Glutamatergic neuron (in vitro differentiated cells): ENCODE measurements at regions not wholly inside any gene's neighbourhood (a gene's known extent, or its start where the extent isn't known, plus 50 kb on each side); places are given as distances from the start of the nearest gene placed in this dataset.

Experiments
- DNase-seq: peaks from one replicate; pipeline ENCODE4 v3.0.0; 2022
- H3K27ac Mint-ChIP-seq: one replicate; pipeline ENCODE4 v1.8.0; 2020; ENCODE audit warnings: mild to moderate bottlenecking, mixed read lengths, inconsistent platforms; ENCODE audit not compliant: unreplicated experiment
- H3K27me3 Mint-ChIP-seq: one replicate; pipeline ENCODE4 v1.8.0; 2020; ENCODE audit warnings: mild to moderate bottlenecking, moderate library complexity, mixed read lengths, inconsistent platforms; ENCODE audit not compliant: unreplicated experiment
- H3K36me3 Mint-ChIP-seq: one replicate; pipeline ENCODE4 v1.8.0; 2020; ENCODE audit warnings: mild to moderate bottlenecking, mixed read lengths, inconsistent platforms; ENCODE audit not compliant: unreplicated experiment
- H3K4me1 Mint-ChIP-seq: one replicate; pipeline ENCODE4 v1.8.0; 2020; ENCODE audit warnings: mild to moderate bottlenecking, low read depth, mixed read lengths, inconsistent platforms; ENCODE audit not compliant: unreplicated experiment
- H3K4me3 Mint-ChIP-seq: one replicate; pipeline ENCODE4 v1.8.0; 2020; ENCODE audit warnings: mild to moderate bottlenecking, mixed read lengths, inconsistent platforms; ENCODE audit not compliant: unreplicated experiment
- H3K9me3 Mint-ChIP-seq: one replicate; pipeline ENCODE4 v1.8.0; 2020; ENCODE audit warnings: mild to moderate bottlenecking, moderate library complexity, mixed read lengths, inconsistent platforms; ENCODE audit not compliant: unreplicated experiment
- TF ChIP-seq, protein P1 (sequence below): fragments of 200-600 bp; sonication (generic); IDR thresholded peaks from one replicate; pipeline ENCODE4 v1.5.0; 2021; ENCODE audit not compliant: partially characterized antibody, unreplicated experiment

GRCh38 chr10:63751836-63752235, 230.6 kb downstream of the REEP3 start:
- H3K36me3 Mint-ChIP-seq, result no peaks in the 10 kb centered on the region
- no peak for DNase-seq
- TF ChIP-seq, protein P1, sequence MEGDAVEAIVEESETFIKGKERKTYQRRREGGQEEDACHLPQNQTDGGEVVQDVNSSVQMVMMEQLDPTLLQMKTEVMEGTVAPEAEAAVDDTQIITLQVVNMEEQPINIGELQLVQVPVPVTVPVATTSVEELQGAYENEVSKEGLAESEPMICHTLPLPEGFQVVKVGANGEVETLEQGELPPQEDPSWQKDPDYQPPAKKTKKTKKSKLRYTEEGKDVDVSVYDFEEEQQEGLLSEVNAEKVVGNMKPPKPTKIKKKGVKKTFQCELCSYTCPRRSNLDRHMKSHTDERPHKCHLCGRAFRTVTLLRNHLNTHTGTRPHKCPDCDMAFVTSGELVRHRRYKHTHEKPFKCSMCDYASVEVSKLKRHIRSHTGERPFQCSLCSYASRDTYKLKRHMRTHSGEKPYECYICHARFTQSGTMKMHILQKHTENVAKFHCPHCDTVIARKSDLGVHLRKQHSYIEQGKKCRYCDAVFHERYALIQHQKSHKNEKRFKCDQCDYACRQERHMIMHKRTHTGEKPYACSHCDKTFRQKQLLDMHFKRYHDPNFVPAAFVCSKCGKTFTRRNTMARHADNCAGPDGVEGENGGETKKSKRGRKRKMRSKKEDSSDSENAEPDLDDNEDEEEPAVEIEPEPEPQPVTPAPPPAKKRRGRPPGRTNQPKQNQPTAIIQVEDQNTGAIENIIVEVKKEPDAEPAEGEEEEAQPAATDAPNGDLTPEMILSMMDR, result no peak

GRCh38 chr10:63752318-63752717, 231.1 kb downstream of the REEP3 start:
- Mint-ChIP-seq H3K36me3 (no peaks in the 10 kb centered on the region), H3K9me3 (peaks cover 2% of the 10 kb centered on the region), H3K4me1 (no peaks in the 10 kb centered on the region), H3K4me3 (no peak overlapping the region), H3K27me3 (no peaks in the 10 kb centered on the region), H3K27ac (no peak overlapping the region)
- no peak for DNase-seq
- TF ChIP-seq, protein P1, result no peak

More at GRCh38 chr10:63751836-63752235, 230.6 kb downstream of the REEP3 start:
- no peaks in the 10 kb centered on the region for H3K4me1 Mint-ChIP-seq
- peaks cover 2% of the 10 kb centered on the region for H3K9me3 Mint-ChIP-seq
- no peak overlapping the region for H3K27ac Mint-ChIP-seq
- H3K4me3 Mint-ChIP-seq, result no peak overlapping the region
- H3K27me3 Mint-ChIP-seq, result no peaks in the 10 kb centered on the region

- TF ChIP-seq, protein P1, result no peak
- Mint-ChIP-seq H3K4me3 (no peak overlapping the region), H3K27me3 (no peaks in the 10 kb centered on the region), H3K4me1 (no peaks in the 10 kb centered on the region), H3K27ac (no peak overlapping the region), H3K36me3 (no peaks in the 10 kb centered on the region), H3K9me3 (peaks cover 2% of the 10 kb centered on the region)
- DNase-seq, result no peak
Measured at GRCh38 chr10:63753808-63754207, 232.6 kb downstream of the REEP3 start.

- Mint-ChIP-seq H3K27ac (no peak overlapping the region), H3K36me3 (no peaks in the 10 kb centered on the region), H3K27me3 (no peaks in the 10 kb centered on the region), H3K9me3 (peaks cover 2% of the 10 kb centered on the region), H3K4me3 (no peak overlapping the region), H3K4me1 (no peaks in the 10 kb centered on the region)
- DNase-seq, result no peak
- TF ChIP-seq, protein P1, result no peak
Measured at GRCh38 chr10:63755441-63755840, 234.2 kb downstream of the REEP3 start.

DNA sequence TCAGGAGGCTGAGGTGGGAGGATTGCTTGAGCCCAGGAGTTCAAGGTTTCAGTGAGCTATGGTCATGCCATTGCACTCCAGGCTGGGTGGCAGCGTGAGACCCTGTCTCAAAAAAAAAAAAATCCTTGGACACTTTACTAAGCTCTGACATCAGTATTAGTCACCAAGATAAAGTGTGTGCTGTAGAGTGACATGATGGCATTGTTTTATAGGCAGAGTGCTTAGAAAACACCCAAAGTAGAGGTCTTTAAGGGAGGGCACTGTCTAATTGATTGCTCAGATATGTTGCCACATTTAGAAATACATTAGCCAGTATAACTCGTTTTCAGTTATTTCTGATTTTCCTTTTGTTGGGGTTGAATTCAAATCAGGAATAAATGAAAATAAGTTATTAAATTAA, 235.9 kb downstream of the REEP3 start:
- no peaks in the 10 kb centered on the region for H3K4me1 Mint-ChIP-seq
- H3K27me3 Mint-ChIP-seq, result no peaks in the 10 kb centered on the region
- DNase-seq, result no peak
- H3K4me3 Mint-ChIP-seq, result no peak overlapping the region
- no peak overlapping the region for H3K27ac Mint-ChIP-seq
- TF ChIP-seq, protein P1, result no peak
- no peaks in the 10 kb centered on the region for H3K9me3 Mint-ChIP-seq
- no peaks in the 10 kb centered on the region for H3K36me3 Mint-ChIP-seq
